ENCODE measurements at regions not wholly inside any gene's neighbourhood (a gene's known extent, or its start where the extent isn't known, plus 50 kb on each side); places are given as distances from the start of the nearest gene placed in this dataset.

- DNase-seq: no peak
Observed at GRCh38 chr16:27686926-27687325, 137.0 kb downstream of the KATNIP start.

- DNase-seq: no peak
Observed at GRCh38 chr16:27687605-27688004, 137.7 kb downstream of the KATNIP start.

- no peak for DNase-seq
Observed at GRCh38 chr16:27689711-27690110, 139.8 kb downstream of the KATNIP start.

- no peak for DNase-seq
Observed at GRCh38 chr16:27690608-27691007, 140.7 kb downstream of the KATNIP start.

- no peak for DNase-seq
Observed at GRCh38 chr16:27691721-27692120, 141.8 kb downstream of the KATNIP start.

GRCh38 chr16:27692576-27692975 is 142.6 kb downstream of the KATNIP start:
- no peak for DNase-seq

GRCh38 chr16:27695161-27695560 is 145.2 kb downstream of the KATNIP start:
- DNase-seq: no peak

- DNase-seq: no peak
Observed at GRCh38 chr16:27698266-27698665, 148.3 kb downstream of the KATNIP start.

- DNase-seq: no peak
Observed at GRCh38 chr16:27698746-27699145, 148.8 kb downstream of the KATNIP start.

GRCh38 chr16:27699540-27699939 is 149.6 kb downstream of the KATNIP start:
- no peak for DNase-seq

GRCh38 chr16:27700304-27700995 is 150.5 kb downstream of the KATNIP start:
- no peak for DNase-seq

- DNase-seq: no peak
Observed at GRCh38 chr16:27701381-27701780, 151.4 kb downstream of the KATNIP start.

GRCh38 chr16:27703121-27703520 is 153.2 kb downstream of the KATNIP start:
- DNase-seq: no peak

- DNase-seq: no peak
Observed at GRCh38 chr16:27703545-27703944, 153.6 kb downstream of the KATNIP start.

- no peak for DNase-seq
Observed at GRCh38 chr16:27704252-27704651, 154.3 kb downstream of the KATNIP start.

GRCh38 chr16:27706156-27706865 is 156.4 kb downstream of the KATNIP start:
- DNase-seq: no peak

GRCh38 chr16:27706866-27707685 is 157.1 kb downstream of the KATNIP start:
- DNase-seq: no peak

- DNase-seq: no peak
Observed at GRCh38 chr16:27708651-27709050, 158.7 kb downstream of the KATNIP start.

- no peak for DNase-seq
Observed at GRCh38 chr16:27712251-27712711, 162.3 kb downstream of the KATNIP start.

- DNase-seq: no peak
Observed at GRCh38 chr16:27717726-27718125, 167.8 kb downstream of the KATNIP start.

GRCh38 chr16:27718201-27719105 is 168.5 kb downstream of the KATNIP start:
- no peak for DNase-seq

GRCh38 chr16:27719106-27719445 is 169.1 kb downstream of the KATNIP start:
- no peak for DNase-seq

Data from NCI-H2081 (cell line).